ENCODE measurements at regions not wholly inside any gene's neighbourhood (a gene's known extent, or its start where the extent isn't known, plus 50 kb on each side); places are given as distances from the start of the nearest gene placed in this dataset.
"Not testable (repeated sequence)": the region's sequence is repeated elsewhere in the genome, so short reads cannot be mapped to it uniquely, and the experiment has no call there.

DNA sequence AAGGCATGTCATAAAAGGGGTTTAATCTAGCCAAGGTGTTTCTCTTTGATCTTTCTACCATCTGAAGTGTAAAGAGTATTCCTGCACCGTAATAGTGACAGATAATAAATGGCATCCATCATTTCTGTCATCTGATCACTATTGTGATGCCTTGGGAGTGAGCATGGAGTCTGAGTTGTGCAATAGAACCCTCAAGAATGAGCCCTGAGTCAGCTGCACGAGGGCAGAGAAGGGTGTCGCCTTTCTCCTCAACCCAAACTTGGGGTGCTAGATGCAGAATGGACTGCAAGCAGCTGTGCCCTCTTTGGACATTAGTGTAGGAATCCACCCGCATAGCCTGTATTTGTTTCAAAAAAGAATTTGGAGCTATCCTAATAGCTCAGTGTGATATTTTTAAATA, 115.2 kb downstream of the ZNF37A start:
- no peak for DNase-seq (ENCODE audit: low read depth)
- no peak overlapping the region for H3K4me3 ChIP-seq (ENCODE audit: low read depth, low read length)

DNA sequence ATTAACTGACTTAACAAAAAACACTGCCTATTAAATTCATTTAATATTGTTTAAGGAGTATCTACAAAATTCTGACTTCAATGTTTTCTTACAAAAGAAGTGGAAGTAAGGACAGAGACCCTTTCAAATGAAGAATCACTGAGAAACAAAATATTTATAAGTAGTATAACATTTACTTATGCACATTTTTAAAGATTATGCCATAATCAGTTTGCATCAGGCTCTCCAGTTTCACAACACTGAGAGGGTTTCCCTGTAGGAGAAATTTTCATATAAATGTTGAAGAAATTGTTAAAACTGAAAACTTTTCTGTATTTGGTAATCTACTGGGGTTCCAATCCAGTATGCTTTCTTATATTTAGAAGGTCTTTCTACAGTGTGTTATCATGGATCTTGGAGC, 115.6 kb downstream of the ZNF37A start:
- DNase-seq (ENCODE audit: low read depth); H3K4me3 ChIP-seq (ENCODE audit: low read depth, low read length): not testable (repeated sequence)

DNA sequence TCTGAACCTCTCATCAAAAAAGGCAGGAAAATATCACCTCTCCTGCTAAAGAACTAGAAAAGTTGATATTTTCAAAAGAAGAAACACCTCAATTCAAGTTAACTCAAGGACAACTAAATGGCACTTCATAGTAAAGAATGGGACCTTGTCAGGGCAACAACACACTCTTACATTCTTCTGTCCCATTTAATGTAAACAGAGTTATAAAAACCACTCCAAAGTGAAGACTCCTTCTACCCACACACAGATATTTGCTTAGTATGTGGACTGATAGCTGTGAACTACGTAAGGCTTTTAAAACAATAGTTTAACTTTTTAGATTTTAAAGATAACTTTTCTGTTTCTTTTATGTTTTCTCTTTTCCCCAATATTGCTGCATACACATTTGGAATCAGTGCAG, 118.3 kb downstream of the ZNF37A start:
- no peak for DNase-seq (ENCODE audit: low read depth)

DNA sequence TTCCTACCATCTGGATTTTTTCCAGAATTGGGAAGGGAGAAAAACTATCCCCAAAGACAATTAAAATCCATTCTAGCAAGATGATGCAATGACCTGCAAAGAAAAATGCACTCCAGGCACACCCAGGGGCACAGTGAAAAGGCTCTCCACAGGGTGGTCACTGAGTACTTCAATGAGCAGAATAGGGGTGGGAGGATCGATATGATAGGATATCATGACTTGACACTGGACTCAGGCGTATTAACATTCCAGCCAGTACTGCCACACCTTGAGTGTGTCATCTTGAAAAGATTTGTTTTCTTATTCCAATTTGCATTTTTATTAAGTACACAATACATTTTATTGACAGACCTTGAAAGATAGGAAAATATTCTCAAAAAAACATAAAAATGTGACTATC, 132.2 kb downstream of the ZNF37A start:
- H3K4me3 ChIP-seq (ENCODE audit: low read depth, low read length): no peak overlapping the region
- DNase-seq (ENCODE audit: low read depth): no peak

More for the DNA sequence above, 118.3 kb downstream of the ZNF37A start:
- no peak overlapping the region for H3K4me3 ChIP-seq (ENCODE audit: low read depth, low read length)

DNA sequence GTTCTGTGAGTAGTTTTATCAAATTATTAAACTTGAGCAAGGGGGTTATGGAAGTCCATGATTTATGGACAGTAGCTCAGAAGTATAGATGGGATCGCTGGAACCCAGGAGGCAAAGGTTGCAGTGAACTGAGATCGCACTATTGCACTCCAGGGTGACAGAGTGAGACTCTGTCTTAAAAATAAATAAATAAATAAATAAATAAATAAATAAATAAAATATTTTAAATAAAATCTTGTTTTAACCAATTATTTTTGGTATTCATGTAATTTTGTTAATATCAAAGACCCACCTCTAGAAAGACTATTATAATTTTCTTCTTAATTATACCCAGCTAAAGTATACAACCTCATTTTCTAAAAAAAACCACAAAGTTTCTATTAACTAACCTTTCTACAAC, 134.3 kb downstream of the ZNF37A start:
- no peak for DNase-seq (ENCODE audit: low read depth)
- no peak overlapping the region for H3K4me3 ChIP-seq (ENCODE audit: low read depth, low read length)

DNA sequence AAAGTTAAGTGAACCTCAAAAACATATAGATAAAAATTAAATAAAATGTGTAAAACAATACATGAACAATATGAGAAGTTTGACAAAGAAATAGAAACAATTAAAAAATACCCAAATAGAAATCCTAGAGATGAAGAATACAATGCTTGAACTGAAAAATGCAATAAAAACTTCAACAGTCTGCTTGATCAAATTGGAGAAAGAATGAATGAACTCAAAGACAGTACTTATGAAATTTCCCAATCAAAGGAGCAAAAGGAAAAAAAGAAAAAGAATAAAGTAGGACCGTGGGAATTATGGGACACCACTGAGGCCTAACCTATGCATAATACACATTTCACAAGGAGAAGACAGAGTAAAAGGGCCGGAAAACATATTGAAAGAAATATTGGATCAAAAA, 144.3 kb downstream of the ZNF37A start:
- not testable (repeated sequence) for DNase-seq (ENCODE audit: low read depth); H3K4me3 ChIP-seq (ENCODE audit: low read depth, low read length)

DNA sequence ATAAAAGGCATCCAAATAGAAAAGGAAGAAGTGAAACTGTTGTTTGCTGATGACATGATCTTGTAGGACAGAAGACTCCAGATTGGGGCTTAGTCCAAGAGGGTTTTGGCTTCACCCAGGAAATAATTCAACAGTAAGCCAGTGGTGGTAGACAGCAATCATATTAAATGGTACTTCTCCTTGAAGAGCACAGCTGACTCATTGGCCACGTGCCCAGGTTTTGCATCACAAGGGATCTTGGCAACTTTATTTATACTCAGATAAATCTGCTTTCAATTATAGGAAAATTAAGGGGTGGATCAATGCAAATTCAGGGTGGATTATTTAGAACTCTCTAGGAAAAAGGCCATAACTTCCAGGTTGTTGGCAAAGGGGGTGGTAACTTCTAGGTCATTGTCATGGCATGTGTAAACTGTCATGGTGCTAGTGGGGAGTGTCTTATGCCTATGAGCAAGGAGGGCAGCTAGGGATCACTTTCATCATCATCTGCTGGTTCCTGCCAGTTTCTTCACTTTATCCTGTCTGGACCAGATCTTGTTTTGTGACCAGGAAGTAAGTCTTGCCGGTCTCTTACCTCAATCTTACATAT, 148.0 kb downstream of the ZNF37A start:
- H3K4me3 ChIP-seq (ENCODE audit: low read depth, low read length): not testable (repeated sequence)

DNA sequence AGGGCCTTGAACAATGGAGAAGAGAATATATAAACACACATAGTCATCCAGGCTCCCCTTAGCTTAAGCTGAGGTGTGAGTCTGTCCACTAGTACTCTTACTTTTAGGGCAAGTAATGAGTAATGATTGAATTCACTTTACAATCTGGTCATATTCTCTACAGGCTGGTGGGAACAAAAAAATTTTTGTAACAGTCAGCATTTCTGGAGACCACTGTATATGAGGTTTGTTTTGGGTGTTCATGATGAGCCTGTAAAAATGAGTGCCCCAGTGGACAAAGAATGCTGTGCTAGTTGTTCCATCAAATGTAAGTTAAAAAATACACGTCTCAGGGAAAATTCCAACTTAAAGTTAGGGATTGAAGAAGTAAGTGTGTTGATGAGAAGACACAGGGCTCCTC, 154.0 kb downstream of the ZNF37A start:
- H3K4me3 ChIP-seq (ENCODE audit: low read depth, low read length); DNase-seq (ENCODE audit: low read depth): not testable (repeated sequence)

More for the DNA sequence above, 148.0 kb downstream of the ZNF37A start:
- DNase-seq (ENCODE audit: low read depth): not testable (repeated sequence)

DNA sequence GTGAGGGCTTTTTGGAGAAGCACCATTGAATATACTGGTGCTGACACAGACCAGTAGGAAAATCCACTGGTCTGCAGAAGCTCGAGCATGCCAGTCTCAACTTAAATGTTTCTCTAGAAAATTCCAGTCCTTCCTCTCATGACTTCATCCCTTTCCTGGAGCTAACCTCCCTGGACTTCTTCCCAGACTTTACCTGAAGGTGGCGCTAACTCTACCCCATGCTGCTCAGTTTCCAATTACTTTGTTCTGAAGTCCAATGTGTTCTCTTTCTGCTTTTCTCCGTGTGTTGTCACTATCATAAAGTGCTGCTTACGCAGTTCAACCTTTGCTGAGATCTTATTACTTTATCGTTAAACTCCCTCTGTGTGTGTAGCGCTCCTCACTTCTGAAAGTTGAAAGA, 158.4 kb downstream of the ZNF37A start:
- DNase-seq (ENCODE audit: low read depth); H3K4me3 ChIP-seq (ENCODE audit: low read depth, low read length): not testable (repeated sequence)

DNA sequence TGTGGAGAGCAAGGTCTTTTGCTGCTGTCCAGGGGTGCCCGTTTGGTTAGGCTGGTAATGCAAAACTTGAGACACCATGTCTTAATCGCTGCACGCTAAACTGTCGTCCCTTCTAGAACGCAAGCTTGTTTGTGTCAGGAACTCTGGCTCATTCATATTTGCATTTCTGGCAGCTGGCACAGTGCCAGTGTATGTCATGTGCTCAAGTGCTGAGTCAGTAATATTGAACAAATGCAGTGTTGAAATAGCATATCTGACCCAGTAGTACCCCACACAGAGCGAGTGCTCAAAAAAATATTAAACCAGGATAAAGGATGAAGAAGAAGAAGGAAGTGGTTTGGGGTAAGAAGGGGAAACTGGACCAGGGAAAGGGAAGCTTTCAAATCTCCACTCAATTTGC, 173.4 kb downstream of the ZNF37A start:
- not testable (repeated sequence) for DNase-seq (ENCODE audit: low read depth); H3K4me3 ChIP-seq (ENCODE audit: low read depth, low read length)

DNA sequence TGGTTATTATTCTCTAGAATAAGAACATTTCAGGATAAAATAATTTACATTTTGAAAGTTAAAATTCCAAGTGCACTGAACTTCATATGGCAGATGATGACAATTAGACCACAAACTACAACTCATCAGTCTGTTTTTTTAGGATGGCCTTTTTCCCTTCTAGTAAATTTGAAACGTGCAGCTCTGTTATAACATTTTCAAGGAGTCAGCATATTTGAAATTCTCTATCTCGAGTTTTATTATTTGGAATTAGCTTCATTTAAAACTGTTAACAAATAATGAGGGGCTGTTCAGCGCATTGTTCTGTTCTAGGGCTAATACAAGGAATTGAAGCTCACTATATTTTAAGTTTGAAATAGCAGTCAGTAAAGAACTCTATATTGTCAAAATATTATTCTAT, 176.9 kb downstream of the ZNF37A start:
- DNase-seq (ENCODE audit: low read depth): not testable (repeated sequence)

DNA sequence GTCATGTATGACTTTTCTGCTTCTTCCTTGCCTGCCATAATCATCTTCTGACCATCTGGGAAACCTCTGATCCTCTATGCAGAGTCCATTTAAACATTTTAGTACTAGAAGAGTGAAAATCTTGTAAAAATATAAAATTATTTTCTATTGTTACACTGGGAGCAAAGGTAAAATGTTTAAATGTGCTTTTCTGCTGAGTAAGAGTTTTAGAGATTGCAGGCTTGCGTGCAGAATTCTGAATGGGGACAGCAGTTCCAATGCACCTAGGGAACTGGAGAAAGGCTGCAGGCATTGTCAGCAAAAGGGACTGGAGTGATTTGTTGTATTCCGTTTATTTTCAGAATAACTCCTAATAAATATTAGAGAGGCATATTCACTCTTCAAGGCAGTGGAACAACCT, 180.7 kb downstream of the ZNF37A start:
- H3K4me3 ChIP-seq (ENCODE audit: low read depth, low read length); DNase-seq (ENCODE audit: low read depth): not testable (repeated sequence)

More for the DNA sequence above, 176.9 kb downstream of the ZNF37A start:
- H3K4me3 ChIP-seq (ENCODE audit: low read depth, low read length): not testable (repeated sequence)

DNA sequence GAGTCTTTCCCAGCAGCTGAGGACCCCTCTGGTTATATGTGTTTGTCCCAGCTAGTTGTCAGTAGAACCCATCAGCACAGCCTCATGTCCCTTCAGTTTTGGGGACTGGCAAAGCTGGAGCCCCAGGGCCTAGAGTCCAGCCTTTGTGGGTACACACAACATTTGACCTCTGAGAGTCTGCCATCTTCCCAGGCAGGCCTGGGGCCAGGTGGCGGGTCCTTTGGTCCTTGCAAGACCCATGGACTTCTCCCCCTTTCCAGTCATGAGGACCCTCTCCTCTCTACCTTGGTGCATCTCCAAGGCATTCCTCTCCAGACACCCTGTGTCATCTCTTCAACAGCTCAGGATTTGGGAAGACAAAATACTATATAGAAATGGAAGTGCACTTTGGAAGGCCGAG, 198.4 kb downstream of the ZNF37A start:
- DNase-seq (ENCODE audit: low read depth); H3K4me3 ChIP-seq (ENCODE audit: low read depth, low read length): not testable (repeated sequence)

DNA sequence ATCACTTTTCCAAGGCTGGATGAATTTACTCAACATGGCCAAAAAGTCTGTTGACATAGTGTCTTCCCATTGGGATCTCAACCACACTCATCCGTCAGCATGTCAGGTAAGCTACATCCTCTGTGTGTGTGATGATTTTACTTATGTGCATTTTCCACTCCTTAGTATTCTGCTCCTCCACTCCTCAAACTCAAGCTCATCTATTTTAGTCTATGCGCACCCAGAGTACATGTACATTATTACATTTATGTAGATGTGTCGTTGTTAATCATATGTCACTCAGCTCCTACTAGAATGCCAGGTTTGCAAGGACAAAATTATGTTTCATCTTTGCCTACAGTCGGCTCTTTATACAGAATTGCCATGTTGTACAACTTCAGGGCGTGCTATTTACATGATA, 216.0 kb downstream of the ZNF37A start:
- not testable (repeated sequence) for H3K4me3 ChIP-seq (ENCODE audit: low read depth, low read length)

DNA sequence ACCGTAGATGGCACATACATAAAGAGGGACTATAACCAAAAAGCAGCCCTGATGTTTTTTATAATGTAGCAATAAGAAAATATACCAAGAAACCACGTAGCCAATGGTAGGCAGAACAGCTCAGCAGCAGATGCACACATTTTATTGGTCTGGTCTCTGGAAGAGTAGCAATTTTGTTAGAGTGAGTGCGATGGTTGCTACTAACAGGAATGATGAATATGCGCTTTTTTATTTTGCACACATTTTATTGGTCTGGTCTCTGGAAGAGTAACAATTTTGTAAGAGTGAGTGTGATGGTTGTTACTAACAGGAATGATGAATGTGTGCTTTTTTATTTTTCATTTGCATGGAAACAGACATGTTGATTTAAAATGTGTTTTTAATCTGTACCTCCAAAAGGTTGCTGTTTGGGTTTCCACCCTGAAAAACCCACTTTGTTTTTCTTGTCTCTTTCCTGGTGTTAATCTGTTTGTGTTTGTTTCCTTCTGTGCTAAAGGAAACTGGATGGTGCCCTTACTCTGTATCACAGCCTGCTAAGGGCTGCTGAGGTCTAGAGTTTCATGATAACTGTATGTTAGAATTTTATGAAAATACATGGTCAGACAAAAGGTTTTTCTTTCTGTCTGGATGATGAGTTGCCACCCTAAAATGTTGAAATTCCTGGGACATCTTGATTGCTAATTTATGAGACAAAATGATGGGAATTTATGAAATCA, 221.1 kb downstream of the ZNF37A start:
- not testable (repeated sequence) for DNase-seq (ENCODE audit: low read depth); H3K4me3 ChIP-seq (ENCODE audit: low read depth, low read length)

More for the DNA sequence above, 216.0 kb downstream of the ZNF37A start:
- DNase-seq (ENCODE audit: low read depth): not testable (repeated sequence)

DNA sequence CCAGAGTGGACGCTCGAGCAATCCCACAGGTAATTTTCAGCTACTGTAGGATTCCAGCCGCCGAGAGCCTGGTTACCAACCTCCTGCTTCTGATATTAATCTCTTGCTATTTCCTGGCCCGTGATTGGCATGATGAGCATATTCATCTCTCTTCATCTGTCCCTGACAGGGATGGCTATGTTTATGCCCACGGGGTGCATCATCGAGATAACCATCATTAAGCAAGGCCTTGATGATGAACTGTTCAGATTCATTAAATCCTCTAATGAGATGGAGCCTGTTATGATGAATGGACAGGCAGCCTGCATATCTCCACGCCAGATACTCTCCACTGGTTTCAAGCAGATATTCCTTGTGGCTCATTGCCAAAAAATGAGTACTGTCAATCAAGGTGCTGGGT, 227.3 kb downstream of the ZNF37A start:
- H3K4me3 ChIP-seq (ENCODE audit: low read depth, low read length); DNase-seq (ENCODE audit: low read depth): not testable (repeated sequence)

DNA sequence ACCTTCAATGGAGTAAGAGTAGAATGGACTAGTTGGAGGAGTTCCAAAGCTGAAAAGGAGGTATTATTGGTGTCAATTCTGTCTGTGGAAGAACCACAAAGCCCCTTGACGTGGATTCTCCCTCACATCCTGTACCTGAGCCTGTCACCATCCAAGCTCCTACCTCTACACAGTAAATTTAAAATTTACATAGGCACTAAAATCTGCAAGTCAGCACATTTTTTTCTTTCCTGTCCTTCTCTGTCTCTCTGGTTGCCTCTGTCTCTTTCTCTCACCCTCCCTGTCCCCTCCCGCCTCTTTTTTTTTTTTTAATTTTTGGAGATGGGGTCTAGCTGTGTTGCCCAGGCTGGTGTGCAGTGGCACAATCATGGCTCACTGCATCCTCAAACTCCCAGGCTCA, 236.2 kb downstream of the ZNF37A start:
- DNase-seq (ENCODE audit: low read depth); H3K4me3 ChIP-seq (ENCODE audit: low read depth, low read length): not testable (repeated sequence)

DNA sequence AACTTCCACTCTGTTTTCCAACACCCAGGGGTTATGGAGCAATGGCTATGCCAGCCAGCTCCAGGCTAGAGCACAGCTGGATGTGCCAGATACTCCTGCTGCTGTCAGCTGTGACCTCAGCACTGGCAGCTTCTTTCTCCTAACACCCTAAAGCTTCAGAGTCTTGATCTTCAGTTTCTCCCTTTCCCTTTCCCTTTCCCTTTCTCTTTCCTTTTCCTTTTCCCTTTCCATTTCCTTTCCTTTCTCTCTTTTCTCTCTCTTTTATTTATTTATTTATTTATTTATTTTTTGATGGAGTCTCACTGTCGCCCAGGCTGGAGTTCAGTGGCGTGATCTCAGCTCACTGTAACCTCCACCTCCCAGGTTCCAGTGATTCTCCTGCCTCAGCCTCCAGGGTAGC, 237.0 kb downstream of the ZNF37A start:
- DNase-seq (ENCODE audit: low read depth); H3K4me3 ChIP-seq (ENCODE audit: low read depth, low read length): not testable (repeated sequence)

DNA sequence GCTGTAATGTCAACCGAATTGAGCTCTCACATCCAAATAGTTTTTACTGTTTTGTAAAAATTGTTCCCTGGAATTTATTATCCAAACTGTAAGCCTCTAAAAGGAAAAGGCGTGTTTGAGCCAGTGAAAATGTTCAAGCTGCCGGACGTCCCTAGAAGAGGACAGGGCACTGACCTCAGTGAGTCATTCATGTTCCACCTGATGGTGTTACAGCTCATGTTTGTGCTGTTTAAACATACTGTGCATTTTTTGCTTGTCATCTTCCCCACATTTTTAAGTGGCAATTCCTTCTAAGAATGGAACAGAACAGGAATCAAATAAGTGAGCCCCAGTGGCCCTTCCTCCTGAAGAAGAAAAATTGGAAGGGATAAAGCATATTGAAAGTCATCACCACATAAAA, 239.6 kb downstream of the ZNF37A start:
- not testable (repeated sequence) for H3K4me3 ChIP-seq (ENCODE audit: low read depth, low read length); DNase-seq (ENCODE audit: low read depth)

DNA sequence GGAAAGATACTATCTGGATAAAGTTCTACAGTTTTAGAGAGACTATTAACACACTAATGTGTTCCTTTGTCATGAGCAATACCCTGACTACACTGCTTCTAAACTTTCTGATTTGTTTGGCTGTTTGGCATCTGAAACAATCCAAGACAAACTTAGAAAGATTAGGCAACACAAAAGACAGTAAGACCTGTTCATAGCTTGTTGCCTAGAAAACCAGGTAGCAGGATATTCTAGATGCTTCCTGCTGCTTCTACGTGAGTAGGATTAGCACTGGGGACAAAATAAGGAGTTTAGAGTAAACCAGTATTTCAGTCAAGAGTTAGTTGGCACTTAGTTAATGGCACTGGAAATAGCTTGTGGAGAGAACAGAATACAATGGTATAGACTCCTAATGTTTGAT, 256.5 kb downstream of the ZNF37A start:
- not testable (repeated sequence) for DNase-seq (ENCODE audit: low read depth); H3K4me3 ChIP-seq (ENCODE audit: low read depth, low read length)

DNA sequence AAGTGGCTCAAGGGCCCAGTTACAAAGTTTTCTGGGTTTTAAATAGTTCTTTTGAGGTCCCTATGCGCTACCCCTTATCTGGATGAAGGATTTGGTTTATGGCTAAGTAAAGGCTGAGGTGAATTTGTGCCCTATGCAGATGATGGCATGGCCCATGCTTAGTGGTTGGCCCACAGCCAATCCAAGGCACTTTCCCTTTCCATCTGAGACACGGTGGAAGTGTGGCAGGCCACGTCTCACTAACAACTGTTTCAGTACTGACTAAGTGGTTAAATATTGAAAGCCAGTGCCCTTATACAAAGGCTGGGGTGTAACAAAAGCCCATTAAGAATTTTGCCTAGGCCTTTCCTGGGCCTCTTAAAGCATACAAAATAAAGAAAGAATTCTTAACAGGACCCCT, 260.3 kb downstream of the ZNF37A start:
- not testable (repeated sequence) for H3K4me3 ChIP-seq (ENCODE audit: low read depth, low read length); DNase-seq (ENCODE audit: low read depth)

Data from skeletal muscle cell (primary cell).